HG03095 (cell line): ENCODE measurements at regions not wholly inside any gene's neighbourhood (a gene's known extent, or its start where the extent isn't known, plus 50 kb on each side); places are given as distances from the start of the nearest gene placed in this dataset.
A peak's percentile ranks its signal among the peaks of the same experiment; 100 is the strongest.

Experiments used
- ATAC-seq: cut with Tn5 transposase; IDR thresholded peaks from one replicate; pipeline ENCODE4 v1.9.1; 2021; ENCODE audit warnings: moderate library complexity; ENCODE audit not compliant: unreplicated experiment

DNA sequence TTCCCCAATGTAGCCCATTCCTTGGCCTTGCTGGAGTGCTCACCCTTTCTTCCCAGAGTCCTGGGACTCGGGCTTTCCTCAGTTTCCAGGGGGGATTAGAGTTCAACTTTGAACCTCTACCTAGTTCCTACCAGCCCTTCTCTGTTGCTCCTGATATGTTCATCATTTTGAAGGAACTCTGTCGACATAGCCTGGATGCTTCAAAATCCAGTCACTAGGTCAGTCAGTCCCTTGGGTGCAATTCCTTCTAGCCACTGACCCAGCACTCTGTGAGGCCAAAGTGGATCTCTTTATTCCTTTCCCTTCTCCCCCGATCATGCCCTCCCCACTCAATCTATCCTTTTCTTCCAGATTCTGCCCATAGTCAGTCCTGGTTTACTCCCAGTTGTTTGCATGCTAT lies 72.3 kb upstream of the TMCC3 start:
- no peak for ATAC-seq

DNA sequence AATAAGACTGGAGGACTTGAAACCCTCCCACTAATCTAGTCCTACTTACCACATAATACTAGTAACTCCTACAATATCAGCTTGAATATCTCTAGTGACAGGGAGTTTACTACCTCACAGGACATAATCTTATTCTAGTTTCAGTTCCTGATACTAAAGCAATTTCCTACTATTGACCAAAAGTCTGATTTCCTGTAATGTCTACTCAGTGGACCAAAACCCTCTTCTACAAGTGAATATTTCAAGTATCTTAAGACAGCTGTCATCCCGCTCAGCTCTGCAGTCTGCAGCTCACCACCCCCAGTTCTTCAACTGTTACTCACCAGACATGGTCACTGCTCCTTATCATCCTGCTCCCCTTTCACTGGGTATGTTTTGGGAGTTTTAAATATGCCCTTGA lies 70.8 kb upstream of the TMCC3 start:
- ATAC-seq, result peak; percentile 90

DNA sequence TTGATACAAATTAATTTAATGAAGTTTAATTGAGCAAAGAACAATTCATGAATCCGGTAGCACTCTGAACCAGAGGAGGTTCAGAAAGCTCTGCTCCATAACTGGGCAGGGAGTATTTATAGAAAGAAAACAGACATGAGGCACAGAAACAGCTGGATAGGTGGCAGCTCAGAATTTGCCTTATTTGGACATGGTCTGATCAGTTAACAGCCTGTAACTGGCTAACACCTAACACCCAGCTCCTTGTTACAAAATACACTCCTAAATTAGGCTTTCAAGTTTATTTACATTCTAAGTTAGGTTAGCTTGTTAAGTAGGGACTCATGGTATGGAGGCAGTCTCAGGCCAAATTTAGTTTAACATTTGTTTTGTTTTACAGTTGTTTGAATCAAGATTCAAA lies 67.8 kb upstream of the TMCC3 start:
- ATAC-seq, result no peak

DNA sequence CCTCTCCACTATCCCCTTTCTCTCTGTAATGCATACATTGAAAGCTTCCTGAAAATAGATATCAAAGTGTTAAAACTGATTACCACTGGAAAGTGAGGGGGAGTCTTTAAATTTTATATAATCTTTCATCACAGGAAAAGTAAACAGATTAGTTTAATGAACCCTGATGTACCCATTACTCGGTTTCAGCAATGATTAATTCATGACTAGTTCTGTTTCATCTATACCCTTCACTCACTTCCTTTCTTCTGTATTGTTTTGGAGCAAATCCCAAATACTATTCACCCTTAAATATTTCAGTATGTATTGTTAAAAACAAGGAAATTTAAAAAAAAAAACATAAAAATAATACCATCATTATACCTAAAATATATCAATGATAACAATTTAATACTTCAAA lies 67.3 kb upstream of the TMCC3 start:
- ATAC-seq, result no peak

DNA sequence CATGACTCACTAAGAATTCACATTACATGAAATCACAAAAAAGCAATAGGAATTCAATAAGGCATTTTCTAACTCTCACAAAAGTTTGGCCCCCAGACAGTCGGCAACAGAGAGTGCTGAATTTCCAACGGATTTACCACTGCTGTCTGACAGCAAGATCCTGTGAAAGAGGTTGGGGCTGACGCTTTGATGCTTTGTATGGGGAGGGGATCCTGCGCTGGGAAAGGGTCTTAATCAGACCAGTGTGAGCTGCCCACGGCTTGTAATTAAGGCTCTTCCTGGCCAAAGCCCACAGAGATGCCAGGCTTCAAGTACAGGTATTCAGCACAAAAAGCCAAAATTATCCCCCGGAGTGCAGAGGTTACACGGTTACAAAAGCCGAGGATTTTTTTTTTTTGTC lies 66.8 kb upstream of the TMCC3 start:
- no peak for ATAC-seq

DNA sequence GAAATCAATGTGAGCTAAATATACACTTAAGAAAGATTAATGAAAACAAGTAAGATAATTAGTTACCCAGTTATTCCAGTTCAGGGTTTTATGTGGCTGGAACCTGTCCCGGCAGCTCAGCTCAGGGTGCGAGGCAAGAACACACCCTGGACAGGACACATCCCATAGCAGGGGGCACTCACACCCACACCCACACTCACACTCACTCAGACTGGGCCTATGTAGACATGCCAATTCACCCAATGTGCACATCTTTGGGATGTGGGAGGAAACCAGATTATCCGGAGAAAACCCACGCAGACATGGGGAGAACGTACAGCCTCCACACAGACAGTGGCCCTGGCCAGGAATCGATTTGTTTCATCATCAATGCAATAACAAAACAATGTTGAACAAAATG lies 66.0 kb upstream of the TMCC3 start:
- no peak for ATAC-seq

DNA sequence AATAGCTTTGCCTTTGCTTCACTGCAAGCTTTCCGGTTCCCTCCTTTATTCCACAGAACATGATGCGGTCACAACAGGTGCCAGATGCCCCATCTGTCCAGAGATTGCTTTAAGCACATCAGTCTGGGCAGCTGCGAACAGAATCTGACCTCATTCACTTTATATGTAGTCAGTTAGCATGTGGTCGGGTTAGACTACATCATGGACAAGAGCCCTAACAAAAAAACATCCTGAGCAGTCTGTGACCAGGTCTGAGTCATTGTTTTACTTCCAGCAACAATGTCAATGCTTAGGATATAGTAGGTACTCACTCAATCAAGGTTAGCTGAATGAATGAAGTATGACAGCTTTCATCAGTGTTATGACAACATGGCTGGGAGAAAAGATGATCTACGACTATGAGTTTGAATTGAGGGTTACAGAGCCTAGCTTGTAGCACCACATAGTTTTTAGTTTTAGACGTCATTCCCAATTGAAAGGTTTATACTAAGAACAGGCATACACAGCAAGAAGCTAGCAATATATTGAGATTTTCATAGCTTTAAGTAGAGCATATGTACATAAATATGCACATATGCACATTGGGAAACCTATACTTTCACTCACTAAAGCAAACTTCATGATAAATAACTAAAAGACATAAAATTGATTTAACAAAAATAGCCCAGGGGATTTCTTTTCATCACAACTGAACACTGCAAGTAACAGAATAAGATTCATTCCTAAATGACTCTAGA lies 64.2 kb upstream of the TMCC3 start:
- ATAC-seq, result no peak

DNA sequence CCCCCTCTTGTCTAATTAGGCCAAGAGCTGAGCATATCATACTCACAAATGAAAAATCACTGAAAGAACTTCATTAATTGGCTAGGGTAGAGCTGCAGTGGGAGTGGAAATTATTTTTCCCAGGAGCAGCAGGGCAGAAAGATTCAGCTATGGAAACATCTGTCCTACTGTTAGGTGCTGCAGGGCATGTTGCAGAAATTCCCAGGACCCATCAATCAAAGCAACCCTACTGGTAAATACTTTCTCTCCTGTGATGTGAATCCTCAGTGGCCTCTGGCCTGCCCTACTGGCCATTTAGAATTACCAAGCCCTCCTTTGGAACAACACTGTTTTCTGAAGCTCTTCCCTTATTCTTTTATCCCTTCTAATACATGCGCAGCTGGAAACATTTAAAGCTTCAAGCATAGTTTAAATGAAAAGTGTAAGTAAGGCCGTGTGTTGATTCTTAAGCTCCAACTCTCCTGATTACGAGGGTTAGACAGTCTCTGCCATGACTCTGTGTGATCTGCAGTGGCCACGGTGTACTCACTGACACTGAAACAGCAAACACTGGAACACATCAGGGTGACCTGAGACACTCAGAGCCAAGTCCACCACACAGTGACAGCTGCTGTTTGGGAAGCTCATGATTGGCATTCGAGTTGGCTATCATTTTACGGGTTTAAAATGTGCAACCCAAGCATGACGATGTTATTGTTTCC lies 62.6 kb upstream of the TMCC3 start:
- no peak for ATAC-seq

DNA sequence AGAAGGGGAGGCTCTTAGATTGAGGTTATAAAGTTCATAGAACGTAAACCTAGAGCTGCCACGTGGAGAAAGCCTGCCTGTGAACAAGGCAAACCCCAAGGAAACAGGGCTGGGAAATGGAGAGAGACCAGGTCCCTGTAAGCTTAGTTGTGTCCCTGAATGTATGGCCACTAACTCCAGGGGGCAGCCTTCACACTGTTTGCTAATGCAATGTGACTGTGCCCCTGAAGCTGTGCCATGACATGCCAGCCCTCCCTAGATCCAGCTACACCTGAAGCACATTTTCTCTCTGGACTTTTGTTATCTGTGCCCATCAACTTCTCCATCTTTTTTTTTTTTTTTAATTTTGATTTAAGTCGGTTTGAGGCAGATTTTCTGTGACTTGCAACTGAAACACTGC lies 60.6 kb upstream of the TMCC3 start:
- no peak for ATAC-seq

DNA sequence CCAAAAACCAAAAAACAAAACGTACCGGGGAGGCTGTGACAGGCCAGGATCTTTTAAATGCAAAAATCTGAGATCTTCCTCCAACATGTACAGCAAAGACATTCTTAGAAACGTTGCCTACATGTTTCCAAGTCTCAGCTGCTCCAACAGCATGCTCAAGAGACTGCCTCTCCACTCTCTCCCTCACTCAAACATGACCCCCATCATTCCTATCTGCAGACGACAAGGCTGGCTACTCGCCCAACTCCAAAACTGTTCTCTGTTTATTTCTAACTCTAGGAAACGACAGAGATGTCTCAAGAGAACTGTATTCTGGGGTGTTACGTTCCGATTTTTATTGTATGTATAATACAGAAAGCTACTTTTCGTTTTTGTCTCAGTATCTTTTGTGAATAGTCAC lies 57.5 kb upstream of the TMCC3 start:
- ATAC-seq, result no peak

DNA sequence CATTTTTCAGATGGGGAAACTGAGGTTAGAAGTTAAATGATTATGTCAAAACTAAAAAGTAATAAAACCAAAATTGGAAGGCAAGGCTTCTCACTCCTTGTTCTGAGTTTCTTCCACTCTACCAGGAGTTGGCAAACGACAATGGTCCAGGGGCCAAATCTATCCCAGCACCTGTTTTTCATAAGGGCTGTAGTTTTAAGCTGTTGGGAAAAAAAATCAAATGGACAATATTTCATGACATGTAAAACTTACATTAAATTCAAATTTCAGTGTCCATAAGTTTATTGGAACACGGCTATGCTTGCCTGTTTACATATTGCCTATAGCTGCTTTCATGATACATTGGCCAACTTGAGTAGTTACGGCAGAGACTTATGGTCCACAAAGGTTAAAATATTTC lies 56.7 kb upstream of the TMCC3 start:
- ATAC-seq, result no peak

DNA sequence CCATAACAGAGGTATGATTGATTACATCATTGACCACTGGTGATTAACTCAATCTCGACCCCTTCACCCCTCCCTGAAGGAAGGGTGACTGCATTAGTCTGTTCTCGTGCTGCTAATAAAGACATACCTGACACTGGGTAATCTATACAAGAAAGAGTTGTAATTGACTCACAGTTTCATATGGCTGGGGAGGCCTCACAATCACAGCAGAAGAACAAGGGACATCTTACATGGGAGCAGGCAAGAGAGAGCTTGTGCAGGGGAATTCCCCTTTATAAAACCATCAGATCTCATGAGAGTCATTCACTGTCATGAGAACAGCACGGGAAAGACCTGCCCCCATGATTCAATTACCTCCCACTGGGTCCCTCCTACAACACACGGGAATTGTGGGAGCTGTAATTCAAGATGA lies 55.9 kb upstream of the TMCC3 start:
- peak; percentile 62 for ATAC-seq

DNA sequence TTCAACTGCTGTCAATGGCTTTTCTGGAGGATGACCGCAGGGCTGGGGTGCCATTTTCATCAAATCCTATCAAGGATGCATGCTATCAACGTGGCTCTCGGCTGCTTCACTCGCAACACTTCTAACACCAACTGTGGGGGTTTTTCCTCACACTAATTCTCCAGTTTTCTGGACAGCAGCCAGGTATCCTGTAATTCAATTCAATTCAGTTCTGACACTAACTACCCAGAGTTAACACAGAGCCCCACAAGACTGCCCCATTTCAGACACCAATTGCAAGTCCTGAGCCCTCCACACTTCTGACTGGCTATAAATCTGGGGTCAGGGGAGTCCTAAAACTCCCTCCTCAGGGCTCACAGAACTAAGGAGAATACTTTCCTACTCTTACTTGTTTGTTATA lies 55.3 kb upstream of the TMCC3 start:
- ATAC-seq, result no peak

DNA sequence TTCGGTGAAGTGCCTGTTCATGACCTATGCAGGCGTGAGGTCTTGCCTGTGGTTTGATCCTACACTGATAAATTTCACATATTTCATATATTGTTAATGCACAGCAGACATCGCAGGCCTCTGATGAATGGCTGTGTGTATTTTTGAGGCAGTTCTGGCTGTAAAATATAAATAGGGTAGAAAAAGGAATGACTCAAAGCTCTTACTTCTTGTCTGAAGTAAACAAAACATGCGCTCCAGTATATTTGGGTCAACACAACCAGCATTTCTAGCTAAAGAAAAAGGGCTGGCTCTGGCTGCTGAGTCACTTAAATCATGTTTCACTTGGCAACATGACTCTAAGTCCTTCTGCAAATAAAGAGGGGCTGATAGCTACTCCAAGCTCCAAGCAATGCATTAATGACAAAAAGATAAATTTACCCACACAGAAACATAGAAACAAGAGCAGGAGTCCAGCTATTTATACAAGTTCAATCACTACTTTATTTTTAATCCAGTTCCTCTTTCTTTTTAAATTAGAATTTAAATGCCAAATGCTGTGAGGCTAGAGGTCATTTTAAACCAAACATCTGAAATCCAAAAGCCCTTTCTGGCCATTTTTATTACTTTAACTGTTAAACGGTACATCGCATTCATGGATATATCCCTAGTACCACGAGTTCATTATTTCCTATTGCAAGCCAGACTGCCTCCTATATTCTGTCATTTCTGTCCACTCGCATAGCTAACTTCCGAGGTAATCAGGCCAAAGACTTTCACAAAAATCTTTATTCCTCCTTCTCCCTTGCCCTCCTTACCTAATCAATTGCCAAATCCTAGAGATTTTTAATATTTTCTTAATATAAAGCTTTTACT lies 54.3 kb upstream of the TMCC3 start:
- ATAC-seq, result no peak

DNA sequence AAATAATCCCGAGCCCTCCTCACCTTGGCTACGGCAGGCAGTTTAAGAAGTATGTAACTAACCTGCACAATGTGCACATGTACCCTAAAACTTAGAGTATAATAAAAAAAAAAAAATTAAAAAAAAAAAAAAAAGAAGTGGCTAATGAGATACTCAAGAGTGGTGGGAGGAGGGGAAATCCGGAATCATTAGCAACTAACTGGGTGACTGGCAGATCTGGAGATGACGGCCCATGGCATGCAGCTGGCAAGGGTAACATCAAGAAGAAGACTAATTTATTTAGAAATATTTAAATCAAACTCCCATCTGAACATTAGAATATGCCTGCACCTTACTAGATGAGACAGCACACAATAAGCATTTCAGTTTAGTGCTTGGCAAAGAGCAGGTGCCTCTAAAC lies 52.3 kb upstream of the TMCC3 start:
- ATAC-seq, result no peak

DNA sequence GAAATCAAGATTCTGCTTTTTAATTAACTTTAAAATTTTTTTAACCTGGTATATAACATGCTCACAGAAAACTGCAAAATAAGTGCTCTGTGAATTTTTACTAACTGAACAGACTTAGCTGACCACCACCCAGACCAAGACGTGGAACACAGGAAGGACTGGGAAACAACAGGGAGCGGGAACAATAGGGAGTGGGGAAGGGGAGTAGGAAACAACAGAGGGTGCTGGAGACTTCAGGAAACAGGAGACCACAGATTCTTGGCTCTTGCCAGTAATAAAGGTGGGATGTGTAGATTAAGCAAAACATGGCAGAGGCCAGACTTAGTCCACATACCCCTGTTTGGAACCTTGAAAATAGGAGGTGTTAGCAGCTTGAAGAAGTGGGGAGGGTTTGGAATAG lies 51.4 kb upstream of the TMCC3 start:
- no peak for ATAC-seq

DNA sequence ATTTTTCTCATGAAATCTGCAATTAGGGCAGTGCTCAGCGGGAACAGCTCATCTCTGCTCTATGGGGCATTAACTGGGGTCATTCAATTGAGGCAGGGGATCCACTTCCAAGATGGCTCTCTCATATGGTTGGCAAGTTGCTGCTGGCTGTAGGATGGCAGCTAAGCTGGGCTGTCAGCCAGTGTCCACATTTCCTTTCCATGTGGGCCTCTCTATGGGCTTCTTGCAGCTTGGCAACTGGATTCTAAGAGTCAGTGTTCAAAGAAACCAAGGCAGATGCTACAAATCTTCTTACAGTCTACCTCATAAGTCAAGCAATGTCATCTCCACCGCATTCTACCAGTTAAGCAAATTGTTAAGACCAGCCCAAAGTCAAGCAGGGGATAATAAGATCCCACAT lies 50.3 kb upstream of the TMCC3 start:
- no peak for ATAC-seq
